ENCODE measurements at regions not wholly inside any gene's neighbourhood (a gene's known extent, or its start where the extent isn't known, plus 50 kb on each side); places are given as distances from the start of the nearest gene placed in this dataset.

DNA sequence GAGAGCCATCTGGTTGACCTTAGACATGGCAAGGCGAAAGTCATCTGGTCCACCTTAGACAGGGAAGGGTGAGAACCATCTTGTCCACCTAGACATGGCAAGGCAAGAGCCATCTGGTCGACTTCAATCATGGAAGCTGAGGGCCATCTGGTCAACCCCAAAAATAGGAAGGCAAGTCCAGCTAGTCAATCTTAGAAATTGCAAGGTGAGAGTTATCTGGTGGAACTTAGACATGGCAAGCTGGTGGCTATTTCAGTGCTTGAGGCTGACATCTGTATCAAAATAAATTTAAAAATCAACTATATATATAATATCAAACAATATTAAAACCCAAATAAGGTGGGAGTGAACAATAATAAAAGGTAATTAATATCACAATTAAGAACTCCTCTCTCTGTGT lies 83.9 kb downstream of the ZNF726 start:
- TF ChIP-seq, protein P1, sequence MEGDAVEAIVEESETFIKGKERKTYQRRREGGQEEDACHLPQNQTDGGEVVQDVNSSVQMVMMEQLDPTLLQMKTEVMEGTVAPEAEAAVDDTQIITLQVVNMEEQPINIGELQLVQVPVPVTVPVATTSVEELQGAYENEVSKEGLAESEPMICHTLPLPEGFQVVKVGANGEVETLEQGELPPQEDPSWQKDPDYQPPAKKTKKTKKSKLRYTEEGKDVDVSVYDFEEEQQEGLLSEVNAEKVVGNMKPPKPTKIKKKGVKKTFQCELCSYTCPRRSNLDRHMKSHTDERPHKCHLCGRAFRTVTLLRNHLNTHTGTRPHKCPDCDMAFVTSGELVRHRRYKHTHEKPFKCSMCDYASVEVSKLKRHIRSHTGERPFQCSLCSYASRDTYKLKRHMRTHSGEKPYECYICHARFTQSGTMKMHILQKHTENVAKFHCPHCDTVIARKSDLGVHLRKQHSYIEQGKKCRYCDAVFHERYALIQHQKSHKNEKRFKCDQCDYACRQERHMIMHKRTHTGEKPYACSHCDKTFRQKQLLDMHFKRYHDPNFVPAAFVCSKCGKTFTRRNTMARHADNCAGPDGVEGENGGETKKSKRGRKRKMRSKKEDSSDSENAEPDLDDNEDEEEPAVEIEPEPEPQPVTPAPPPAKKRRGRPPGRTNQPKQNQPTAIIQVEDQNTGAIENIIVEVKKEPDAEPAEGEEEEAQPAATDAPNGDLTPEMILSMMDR (IDR thresholded peaks at IDR 0.05; ENCODE audit: low read length): no peak
- no peak for TF ChIP-seq EZH2 (IDR thresholded peaks at IDR 0.05; ENCODE audit: borderline replicate concordance, low read length)

Measured in OCI-LY1 (cell line).